Stimulated activated CD8-positive, alpha-beta memory T cell treated with anti-CD3 and anti-CD28 coated beads, Interleukin-15, amount 100 ng/mL, for 4 hours (primary cell): ENCODE measurements at regions not wholly inside any gene's neighbourhood (a gene's known extent, or its start where the extent isn't known, plus 50 kb on each side); places are given as distances from the start of the nearest gene placed in this dataset.

Experiments used
- DNase-seq, 2 donors: peaks; one replicate each; pipeline ENCODE4 v3.0.0-alpha.2; 2020; ENCODE audit warnings: low read depth in 2 of 2

DNA sequence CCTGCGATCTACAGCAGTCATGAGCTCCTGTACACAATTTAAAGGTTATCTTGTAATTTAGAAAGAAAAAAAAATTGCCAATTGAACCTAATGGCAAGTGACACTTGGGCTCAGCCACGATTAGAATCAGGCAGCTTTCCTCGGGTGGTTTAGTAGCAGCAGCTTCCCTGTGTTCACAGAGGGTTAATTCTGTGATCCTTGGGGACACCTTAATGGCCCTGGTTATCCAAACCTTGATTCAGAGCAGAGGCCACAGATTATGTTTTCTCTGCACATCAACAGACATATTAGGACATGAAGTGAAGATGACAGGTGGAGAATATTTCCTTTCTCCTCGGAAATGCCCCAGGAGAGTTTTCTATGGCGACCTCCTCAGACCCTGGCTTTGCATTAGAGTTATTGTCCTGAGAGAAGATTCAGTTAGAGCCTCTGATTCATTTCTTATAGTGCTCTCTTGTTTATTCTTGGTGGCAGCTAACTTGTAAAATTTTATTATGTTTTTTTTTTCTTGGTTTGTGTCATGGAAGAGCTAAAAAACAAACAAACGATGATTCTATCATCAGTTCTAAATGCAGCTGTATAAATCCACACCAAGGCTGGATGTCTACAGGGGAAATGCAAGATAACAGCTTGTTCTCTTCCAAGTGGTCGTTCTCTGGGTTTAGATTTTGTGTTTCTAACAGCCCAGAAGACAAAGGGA is 351.2 kb upstream of the DYNLRB2 start:
- no peak for DNase-seq

- DNase-seq: no peak
These were observed 364.7 kb upstream of the DYNLRB2 start for GRCh38 chr16:80176114-80176513.

- no peak for DNase-seq
These were observed 365.8 kb upstream of the DYNLRB2 start for GRCh38 chr16:80175011-80175410.

DNA sequence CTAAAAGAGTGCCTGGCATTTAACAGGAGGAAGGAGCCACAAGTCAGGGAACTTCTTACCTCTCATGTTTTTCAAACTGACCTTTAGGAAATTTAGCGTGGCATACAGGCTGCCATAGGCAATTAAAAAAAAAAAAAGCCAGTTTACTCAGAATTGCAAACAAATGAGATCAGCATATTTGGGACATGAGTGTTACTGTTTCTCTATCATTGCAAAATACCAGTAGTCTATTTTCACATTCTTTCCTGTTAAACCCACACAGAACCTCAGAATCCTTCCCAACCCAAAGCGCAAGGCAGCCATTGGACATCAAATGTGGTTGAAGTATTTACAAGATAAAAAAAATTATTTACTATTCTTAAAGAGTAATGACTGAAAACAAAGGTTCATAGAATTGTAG is 366.4 kb upstream of the DYNLRB2 start:
- DNase-seq: no peak

DNA sequence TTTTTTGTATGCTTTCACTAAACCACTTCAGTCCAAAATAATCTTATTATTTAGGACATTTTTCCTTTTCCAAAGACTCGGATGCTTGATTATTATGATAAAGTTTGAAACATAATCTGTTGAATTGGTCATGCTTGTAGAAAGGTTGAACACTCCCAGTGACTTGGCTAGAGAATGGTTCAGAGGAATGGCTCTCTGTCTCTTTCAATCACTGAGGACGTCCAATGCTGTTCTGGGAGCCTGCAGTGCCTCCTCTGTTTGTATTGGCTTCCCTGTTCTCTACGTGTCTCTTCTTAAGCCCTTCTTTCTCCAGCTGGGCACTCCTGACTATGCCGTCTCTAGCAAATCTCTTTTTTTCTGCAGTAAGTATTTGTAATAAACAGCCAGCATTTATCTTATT is 369.0 kb upstream of the DYNLRB2 start:
- DNase-seq: no peak

DNA sequence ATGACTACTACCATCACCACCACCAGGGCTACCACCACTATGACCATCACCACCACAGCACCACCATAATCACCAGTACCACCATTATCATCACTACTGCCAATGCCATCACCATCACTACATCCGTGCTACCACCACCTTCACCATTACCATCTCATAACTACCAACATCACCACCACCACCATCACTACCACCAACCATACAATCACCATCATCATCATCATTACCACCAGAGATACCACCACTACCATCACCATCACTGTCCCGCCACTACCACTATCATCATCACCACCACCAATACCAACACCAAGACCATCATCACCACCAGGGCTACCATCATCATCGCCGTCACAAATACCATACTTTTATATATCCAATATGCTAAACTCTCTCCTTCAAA is 369.6 kb upstream of the DYNLRB2 start:
- DNase-seq: no peak

- DNase-seq: no peak
These were observed 373.0 kb upstream of the DYNLRB2 start for GRCh38 chr16:80167657-80168390.

GRCh38 chr16:80166082-80166481 is 374.7 kb upstream of the DYNLRB2 start:
- no peak for DNase-seq

- DNase-seq: no peak
These were observed 375.7 kb upstream of the DYNLRB2 start for GRCh38 chr16:80164966-80165550.

GRCh38 chr16:80163339-80163738 is 377.5 kb upstream of the DYNLRB2 start:
- DNase-seq: no peak

- no peak for DNase-seq
These were observed 378.7 kb upstream of the DYNLRB2 start for GRCh38 chr16:80161799-80162739.

DNA sequence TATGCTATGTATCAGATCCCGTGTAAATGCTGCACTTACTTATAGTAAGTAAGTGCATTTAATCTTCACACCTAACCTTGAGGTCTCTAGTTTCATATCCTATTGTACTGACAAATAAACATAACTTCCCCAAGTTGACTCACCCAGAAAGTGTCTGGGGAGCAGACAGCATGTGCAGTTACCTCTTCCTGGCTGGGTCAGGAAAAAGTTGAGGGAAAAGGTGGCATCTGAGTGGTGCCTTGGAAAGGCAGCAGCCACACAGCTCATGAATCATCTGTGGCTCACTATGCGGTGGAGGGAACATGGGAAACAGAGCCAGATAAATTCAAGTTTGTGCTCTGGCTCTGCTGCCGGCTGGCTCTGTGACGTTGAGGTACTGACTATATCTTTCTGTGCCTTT is 382.0 kb upstream of the DYNLRB2 start:
- no peak for DNase-seq

DNA sequence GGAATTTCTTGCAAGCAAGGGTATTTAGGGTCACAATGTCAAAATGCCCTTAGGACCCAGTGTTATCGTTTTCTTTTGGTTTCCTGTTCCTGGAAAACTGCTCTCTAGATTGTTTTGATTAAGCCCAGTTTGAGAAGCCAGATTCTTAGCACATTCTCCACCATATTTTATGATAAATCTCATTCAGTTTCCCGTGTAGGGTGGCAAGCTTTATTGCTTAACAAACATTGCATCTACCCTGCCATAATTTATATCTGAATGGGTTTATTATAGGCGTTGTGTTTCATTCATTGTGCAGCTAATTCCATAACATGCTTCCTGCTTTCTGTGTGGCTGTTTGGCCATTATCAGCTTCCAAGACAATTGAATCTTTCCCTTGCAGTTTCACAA is 389.1 kb upstream of the DYNLRB2 start:
- DNase-seq: no peak

- no peak for DNase-seq
These were observed 389.6 kb upstream of the DYNLRB2 start for GRCh38 chr16:80150978-80151721.

DNA sequence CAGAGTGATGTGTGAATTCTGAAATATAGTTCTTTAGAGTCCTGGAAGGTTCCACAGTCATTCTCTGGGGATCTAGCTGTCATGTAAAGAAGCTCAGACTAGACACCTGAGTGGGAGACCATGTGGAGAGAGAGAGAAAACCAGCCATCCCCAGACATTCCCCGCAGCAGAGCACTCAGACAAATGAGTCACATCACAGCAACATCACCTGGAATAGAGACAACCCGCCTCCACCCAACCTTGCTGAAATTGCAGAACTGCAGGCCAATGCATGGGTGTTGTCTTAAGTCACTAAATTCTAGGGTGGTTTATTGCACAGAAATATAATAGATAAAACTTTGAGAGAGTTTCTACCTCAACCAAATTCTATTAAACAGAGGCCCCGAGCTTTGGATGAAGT is 392.0 kb upstream of the DYNLRB2 start:
- no peak for DNase-seq

GRCh38 chr16:80147026-80147655 is 393.7 kb upstream of the DYNLRB2 start:
- no peak for DNase-seq

DNA sequence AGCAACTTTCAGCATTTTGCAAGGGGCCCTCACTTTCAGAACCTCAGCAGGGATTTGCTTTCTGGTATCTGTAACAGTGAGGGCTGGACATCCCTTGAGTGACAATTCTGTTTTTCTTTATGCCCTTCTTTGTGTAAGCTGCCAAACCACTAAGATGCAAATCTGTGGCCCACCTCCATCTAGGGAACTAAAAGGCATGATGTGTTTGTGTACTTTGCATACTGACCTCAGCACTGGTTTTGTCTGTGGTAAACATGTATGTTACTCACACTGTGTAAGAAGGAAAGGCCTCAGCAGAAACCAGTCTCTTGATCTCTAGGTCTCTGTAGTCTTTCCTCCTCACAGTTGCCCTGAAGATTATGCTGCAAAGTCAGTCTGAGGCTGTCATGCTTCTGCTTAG is 396.6 kb upstream of the DYNLRB2 start:
- no peak for DNase-seq

GRCh38 chr16:80142940-80143339 is 397.9 kb upstream of the DYNLRB2 start:
- DNase-seq: no peak

DNA sequence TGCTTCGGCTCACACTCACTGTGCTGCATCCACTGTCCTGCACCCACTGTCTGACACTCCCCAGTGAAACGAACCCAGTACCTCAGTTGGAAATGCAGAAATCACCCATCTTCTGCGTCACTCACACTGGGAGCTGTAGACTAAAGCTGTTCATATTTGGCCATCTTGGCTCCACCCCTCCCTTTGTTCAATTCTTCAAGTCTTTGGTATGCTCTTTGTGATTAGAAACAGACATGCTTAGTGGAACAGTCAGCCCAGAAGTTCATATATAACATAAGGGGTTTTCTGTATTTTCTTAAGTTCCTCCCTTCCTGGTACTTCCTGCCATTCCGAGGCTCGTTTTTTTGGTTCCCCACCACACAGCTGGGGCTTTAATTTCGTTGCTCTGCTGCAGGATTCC is 398.5 kb upstream of the DYNLRB2 start:
- DNase-seq: no peak

GRCh38 chr16:80129791-80130190 is 411.0 kb upstream of the DYNLRB2 start:
- no peak for DNase-seq

DNA sequence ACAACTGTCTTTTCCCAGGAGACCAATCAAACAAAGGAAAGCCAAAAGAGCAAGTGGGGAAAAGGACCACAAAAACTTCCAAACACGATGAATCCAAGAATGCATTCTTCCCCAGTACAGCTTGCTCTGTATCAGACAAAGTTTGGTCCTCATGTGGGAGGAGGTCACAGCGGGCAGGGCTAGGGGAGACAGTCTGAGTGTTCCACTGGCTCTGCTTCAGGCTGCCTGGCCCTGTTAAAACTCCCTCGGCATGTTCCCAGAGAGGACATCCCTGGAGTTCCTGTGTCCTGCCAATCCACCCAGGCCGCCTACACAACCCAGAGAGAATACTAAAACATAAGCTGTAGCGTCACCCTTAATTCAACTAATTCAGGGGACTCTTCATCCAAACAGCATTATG is 415.1 kb upstream of the DYNLRB2 start:
- DNase-seq: no peak
